PC-3 (cell line): ENCODE measurements at regions not wholly inside any gene's neighbourhood (a gene's known extent, or its start where the extent isn't known, plus 50 kb on each side); places are given as distances from the start of the nearest gene placed in this dataset.
"Not testable (repeated sequence)": the region's sequence is repeated elsewhere in the genome, so short reads cannot be mapped to it uniquely, and the experiment has no call there.

Experiments used
- EZH2phosphoT487 ChIP-seq: fragments of 300-600 bp; sonication (generic); IDR thresholded peaks from 2 replicates; pipeline ENCODE4 v1.6.1; 2018; ENCODE audit warnings: mild to moderate bottlenecking, antibody characterized with exemption, low read length, borderline replicate concordance
- TF ChIP-seq, protein P1 (sequence below): fragments of 300-600 bp; sonication (generic); conservative IDR thresholded peaks from 2 replicates; pipeline ENCODE4 v1.5.1; 2017; ENCODE audit warnings: antibody characterized with exemption, low read depth, mild to moderate bottlenecking, low read length

DNA sequence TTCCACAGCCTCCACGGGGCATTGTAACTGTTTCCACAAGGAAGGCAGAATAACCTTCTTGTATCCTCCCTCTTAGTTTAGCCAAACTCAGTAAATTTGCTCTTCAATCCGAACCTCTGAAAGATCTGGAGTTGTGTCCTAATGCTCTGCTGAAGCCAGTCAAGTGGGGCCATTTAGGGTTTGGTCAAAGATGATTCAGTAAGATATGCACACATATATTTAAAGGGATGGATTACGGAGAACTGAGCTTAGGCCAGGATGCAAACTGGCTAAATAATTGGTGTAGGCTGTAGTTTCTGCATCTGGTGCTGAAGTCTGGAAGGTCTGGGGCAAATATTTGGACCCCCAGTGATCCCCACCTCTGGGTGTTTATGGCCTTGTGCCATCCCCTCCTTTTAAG lies 53.0 kb upstream of the MRGPRE start:
- TF ChIP-seq, protein P1, sequence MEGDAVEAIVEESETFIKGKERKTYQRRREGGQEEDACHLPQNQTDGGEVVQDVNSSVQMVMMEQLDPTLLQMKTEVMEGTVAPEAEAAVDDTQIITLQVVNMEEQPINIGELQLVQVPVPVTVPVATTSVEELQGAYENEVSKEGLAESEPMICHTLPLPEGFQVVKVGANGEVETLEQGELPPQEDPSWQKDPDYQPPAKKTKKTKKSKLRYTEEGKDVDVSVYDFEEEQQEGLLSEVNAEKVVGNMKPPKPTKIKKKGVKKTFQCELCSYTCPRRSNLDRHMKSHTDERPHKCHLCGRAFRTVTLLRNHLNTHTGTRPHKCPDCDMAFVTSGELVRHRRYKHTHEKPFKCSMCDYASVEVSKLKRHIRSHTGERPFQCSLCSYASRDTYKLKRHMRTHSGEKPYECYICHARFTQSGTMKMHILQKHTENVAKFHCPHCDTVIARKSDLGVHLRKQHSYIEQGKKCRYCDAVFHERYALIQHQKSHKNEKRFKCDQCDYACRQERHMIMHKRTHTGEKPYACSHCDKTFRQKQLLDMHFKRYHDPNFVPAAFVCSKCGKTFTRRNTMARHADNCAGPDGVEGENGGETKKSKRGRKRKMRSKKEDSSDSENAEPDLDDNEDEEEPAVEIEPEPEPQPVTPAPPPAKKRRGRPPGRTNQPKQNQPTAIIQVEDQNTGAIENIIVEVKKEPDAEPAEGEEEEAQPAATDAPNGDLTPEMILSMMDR: not testable (repeated sequence)
- TF ChIP-seq EZH2phosphoT487: not testable (repeated sequence)
